ENCODE measurements at regions not wholly inside any gene's neighbourhood (a gene's known extent, or its start where the extent isn't known, plus 50 kb on each side); places are given as distances from the start of the nearest gene placed in this dataset.

GRCh38 chr5:86332851-86333250, 284.9 kb upstream of the COX7C start:
- no peak overlapping the region for H2AFZ ChIP-seq (ENCODE audit: low read depth, low read length)
- no peak overlapping the region for H3K4me3 ChIP-seq
- no peak overlapping the region for H3K27ac ChIP-seq (ENCODE audit: extremely low read depth, low read depth, low read length)
- no peak overlapping the region for H3K9ac ChIP-seq (ENCODE audit: insufficient read depth in 1 of 2, low read depth in 2 of 2, low read length in 2 of 2)
- H3K27me3 ChIP-seq (ENCODE audit: control insufficient read depth in 2 of 2, insufficient read depth in 2 of 2, low read length in 2 of 2), result 0 out of 5 replicates have a peak, but pooled peaks cover 0 to 4% of the 10 kb centered on the region in 2 experiments
- intact Hi-C loops (cut with micrococcal nuclease), result no loop called here
- H3K4me2 ChIP-seq (ENCODE audit: insufficient read depth, low read length), result no peak overlapping the region
- no peaks in the 10 kb centered on the region for H3K36me3 ChIP-seq (ENCODE audit: control insufficient read depth, insufficient read depth, low read length)
- no peak for FAIRE-seq
- ChIA-PET CTCF (ENCODE audit: low intra/inter-chr PET ratio) (no interaction called here), POLR2A (no interaction called here)
- H4K20me1 ChIP-seq (replicated peaks; ENCODE audit: control insufficient read depth, insufficient read depth, low read length), result no peaks in the 10 kb centered on the region
- DNase-seq (ENCODE audit: extremely low read depth in 1 of 4, low spot score in 3 of 4), result no peak
- WGBS (ENCODE audit: insufficient coverage, low coverage, missing lambda C conversion rate), result 5% methylated on average over 1 of the region's 1 CpG
- ATAC-seq, result no peak
- no peaks in the 10 kb centered on the region for H3K79me2 ChIP-seq (ENCODE audit: control insufficient read depth, insufficient read depth, low read length)
- no TSS peak for BruUV-seq (replicated peaks)
- H3K9me1 ChIP-seq (ENCODE audit: control insufficient read depth, insufficient read depth, low read length), result no peaks in the 10 kb centered on the region
- H3K4me1 ChIP-seq (replicated peaks in 1 of 2; ENCODE audit: control insufficient read depth in 2 of 2, insufficient read depth in 2 of 2, low read length in 2 of 2), result no peaks in the 10 kb centered on the region
- no peaks in the 10 kb centered on the region for H3K9me3 ChIP-seq (replicated peaks; ENCODE audit: control insufficient read depth, insufficient read depth, low read depth, low read length)
- in situ Hi-C loops (cut with MboI), result no loop called here
- TF ChIP-seq L3MBTL2 (IDR thresholded peaks at IDR 0.05) (no peak), SNRNP70 (optimal IDR thresholded peaks at IDR 0.05; ENCODE audit: low read depth, low read length) (no peak), PBX2 (CRISPR knock-in tag; IDR thresholded peaks at IDR 0.05; ENCODE audit: low read depth) (no peak), PBX2 (tag; conservative IDR thresholded peaks at IDR 0.05; ENCODE audit: low read depth) (no peak), CC2D1A (IDR thresholded peaks at IDR 0.05) (no peak), CEBPG (CRISPR knock-in tag; IDR thresholded peaks at IDR 0.05) (no peak), CEBPG (tag; conservative IDR thresholded peaks at IDR 0.05 in 1 of 2, IDR thresholded peaks at IDR 0.05 in 1 of 2) (no peak), HMGXB4 (CRISPR knock-in tag; IDR thresholded peaks at IDR 0.05) (no peak), ZNF175 (CRISPR knock-in tag; IDR thresholded peaks at IDR 0.05; ENCODE audit: low read depth) (no peak), CCAR2 (IDR thresholded peaks at IDR 0.05; ENCODE audit: low read depth, low read length) (no peak), TRIM24 (IDR thresholded peaks at IDR 0.05) (no peak), NRF1 (conservative IDR thresholded peaks at IDR 0.05 in 1 of 2, IDR thresholded peaks at IDR 0.05 in 1 of 2) (no peak), MAZ (CRISPR knock-in tag; conservative IDR thresholded peaks at IDR 0.05 in 1 of 2, IDR thresholded peaks at IDR 0.05 in 1 of 2) (no peak), DMBX1 (CRISPR knock-in tag; IDR thresholded peaks at IDR 0.05; ENCODE audit: borderline replicate concordance) (no peak), CCNT2 (IDR thresholded peaks at IDR 0.05; ENCODE audit: borderline replicate concordance, extremely low read depth, insufficient read length, low read depth, low read length) (no peak), BCL6 (CRISPR knock-in tag; IDR thresholded peaks at IDR 0.05) (no peak)
- TF ChIP-seq, protein P1, sequence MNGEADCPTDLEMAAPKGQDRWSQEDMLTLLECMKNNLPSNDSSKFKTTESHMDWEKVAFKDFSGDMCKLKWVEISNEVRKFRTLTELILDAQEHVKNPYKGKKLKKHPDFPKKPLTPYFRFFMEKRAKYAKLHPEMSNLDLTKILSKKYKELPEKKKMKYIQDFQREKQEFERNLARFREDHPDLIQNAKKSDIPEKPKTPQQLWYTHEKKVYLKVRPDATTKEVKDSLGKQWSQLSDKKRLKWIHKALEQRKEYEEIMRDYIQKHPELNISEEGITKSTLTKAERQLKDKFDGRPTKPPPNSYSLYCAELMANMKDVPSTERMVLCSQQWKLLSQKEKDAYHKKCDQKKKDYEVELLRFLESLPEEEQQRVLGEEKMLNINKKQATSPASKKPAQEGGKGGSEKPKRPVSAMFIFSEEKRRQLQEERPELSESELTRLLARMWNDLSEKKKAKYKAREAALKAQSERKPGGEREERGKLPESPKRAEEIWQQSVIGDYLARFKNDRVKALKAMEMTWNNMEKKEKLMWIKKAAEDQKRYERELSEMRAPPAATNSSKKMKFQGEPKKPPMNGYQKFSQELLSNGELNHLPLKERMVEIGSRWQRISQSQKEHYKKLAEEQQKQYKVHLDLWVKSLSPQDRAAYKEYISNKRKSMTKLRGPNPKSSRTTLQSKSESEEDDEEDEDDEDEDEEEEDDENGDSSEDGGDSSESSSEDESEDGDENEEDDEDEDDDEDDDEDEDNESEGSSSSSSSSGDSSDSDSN (IDR thresholded peaks at IDR 0.05; ENCODE audit: borderline replicate concordance in 1 of 2, low read depth in 2 of 2, low read length in 2 of 2), result no peak
